B cell (primary cell): ENCODE measurements at regions not wholly inside any gene's neighbourhood (a gene's known extent, or its start where the extent isn't known, plus 50 kb on each side); places are given as distances from the start of the nearest gene placed in this dataset.

Experiments used
- ATAC-seq: fragments of 200-7000 bp; cut with Tn5 transposase; one replicate; pipeline ENCODE4 v1.10.0; 2021; ENCODE audit warnings: low read depth, mild to moderate bottlenecking, moderate number of reproducible peaks, moderate library complexity
- CTCF ChIA-PET: fragments of 350-600 bp; sonication (Branson Sonifier 250); formaldehyde crosslinking; loops from one replicate; lab custom pipeline; 2021; ENCODE audit warnings: antibody characterized with exemption, inconsistent platforms; lab: Charles Lee
- POLR2A ChIA-PET: fragments of 350-600 bp; sonication (Branson Sonifier 250); formaldehyde crosslinking; loops from one replicate; lab custom pipeline; 2021; ENCODE audit warnings: antibody characterized with exemption; lab: Charles Lee
- DNase-seq: peaks from one replicate; pipeline ENCODE4 v3.0.0; 2013
- H2AFZ ChIP-seq: 2 replicates; pipeline ENCODE4 v1.6.1; 2012; ENCODE audit warnings: mild to moderate bottlenecking, low read depth, low read length; ENCODE audit not compliant: insufficient read depth, poor library complexity, severe bottlenecking
- H3K27ac ChIP-seq, 2 donors: 1 replicate in 1 of 2; 2 replicates in 1 of 2; pipeline ENCODE4 v1.5.1; 2012 to 2013; ENCODE audit warnings: low read length in 2 of 2, mild to moderate bottlenecking in 2 of 2, moderate library complexity in 1 of 2
- H3K27me3 ChIP-seq, 4 experiments: fragments of 200-600 bp in 1 of 4; sonication (generic) in 1 of 4; replicated peaks in 1 of 4; 1 replicate in 2 of 4; 2 replicates in 2 of 4; pipeline versions ENCODE4 v1.6.1 to v1.7.0; 2013 to 2016; ENCODE audit warnings: low read length in 3 of 4, mild to moderate bottlenecking in 2 of 4, mixed read lengths in 1 of 4, moderate library complexity in 1 of 4; ENCODE audit not compliant: insufficient read depth in 4 of 4, control insufficient read depth in 3 of 4; ENCODE audit errors: control extremely low read depth in 1 of 4
- H3K36me3 ChIP-seq, 2 experiments: replicated peaks in 1 of 2; 1 replicate in 1 of 2; 2 replicates in 1 of 2; pipeline versions ENCODE4 v1.6.1 to v1.7.1; 2013; ENCODE audit warnings: low read length in 1 of 2; ENCODE audit not compliant: insufficient read depth in 2 of 2, control insufficient read depth in 1 of 2; ENCODE audit errors: control extremely low read depth in 1 of 2, extremely low read depth in 1 of 2
- H3K4me1 ChIP-seq, 2 donors: fragments of 200-600 bp in 1 of 2; sonication (generic) in 1 of 2; 1 replicate in 1 of 2; 2 replicates in 1 of 2; pipeline versions ENCODE4 v1.5.1 to v1.6.1; 2013 to 2017; ENCODE audit warnings: low read length in 2 of 2; ENCODE audit not compliant: control insufficient read depth in 2 of 2, insufficient read depth in 2 of 2
- H3K4me2 ChIP-seq: replicated peaks from 2 replicates; pipeline ENCODE3; 2012; ENCODE audit warnings: mild to moderate bottlenecking, low read depth, low read length; ENCODE audit not compliant: poor library complexity, severe bottlenecking
- H3K4me3 ChIP-seq, 5 experiments: fragments of 200-600 bp in 1 of 5; sonication (generic) in 1 of 5; 1 replicate in 3 of 5; 2 replicates in 2 of 5; pipeline versions ENCODE4 v1.5.1 to v1.7.0; 2011 to 2016; ENCODE audit warnings: low read length in 4 of 5, mild to moderate bottlenecking in 4 of 5, low read depth in 2 of 5, control low read depth in 1 of 5, moderate library complexity in 1 of 5; ENCODE audit not compliant: insufficient read depth in 1 of 5; ENCODE audit errors: control extremely low read depth in 1 of 5, extremely low read depth in 1 of 5
- H3K79me2 ChIP-seq: fragments of 200-600 bp; sonication (generic); one replicate; pipeline ENCODE4 v1.6.0; 2016; ENCODE audit warnings: low read length; ENCODE audit not compliant: control insufficient read depth, insufficient read depth
- H3K9ac ChIP-seq: fragments of 200-600 bp; sonication (generic); 2 replicates; pipeline ENCODE4 v1.6.1; 2017; ENCODE audit warnings: mild to moderate bottlenecking, low read length, moderate library complexity
- H3K9me3 ChIP-seq, 3 donors: one replicate each; pipeline versions ENCODE4 v1.6.1 to v1.7.1; 2013; ENCODE audit warnings: low read length in 2 of 3; ENCODE audit not compliant: control insufficient read depth in 2 of 3, insufficient read depth in 1 of 3; ENCODE audit errors: control extremely low read depth in 1 of 3
- H4K20me1 ChIP-seq: 2 replicates; pipeline ENCODE4 v1.6.0; 2012; ENCODE audit warnings: mild to moderate bottlenecking, low read length; ENCODE audit not compliant: insufficient read depth, control insufficient read depth, poor library complexity, severe bottlenecking
- H3K27ac Mint-ChIP-seq: one replicate; pipeline ENCODE4 v1.8.0; 2021; ENCODE audit warnings: mixed read lengths
- H3K27me3 Mint-ChIP-seq: one replicate; pipeline ENCODE4 v1.8.0; 2021; ENCODE audit warnings: mixed read lengths
- H3K4me1 Mint-ChIP-seq: one replicate; pipeline ENCODE4 v1.8.0; 2021; ENCODE audit warnings: mixed read lengths
- H3K4me3 Mint-ChIP-seq: one replicate; pipeline ENCODE4 v1.8.0; 2021; ENCODE audit warnings: mixed read lengths
- H3K9me3 Mint-ChIP-seq: one replicate; pipeline ENCODE4 v1.8.0; 2022; ENCODE audit warnings: mixed read lengths; ENCODE audit not compliant: insufficient read depth
- CTCF ChIP-seq: fragments of 200-600 bp; IDR thresholded peaks from one replicate; pipeline ENCODE4 v1.8.0; 2022; ENCODE audit warnings: antibody characterized with exemption, mild to moderate bottlenecking
- EZH2 ChIP-seq: IDR thresholded peaks from 2 replicates; pipeline ENCODE4 v1.6.1; 2012; ENCODE audit warnings: borderline replicate concordance, low read depth, mild to moderate bottlenecking, moderate library complexity, low read length; ENCODE audit not compliant: insufficient read depth, poor library complexity, severe bottlenecking
- WGBS: methylation state at CpG from one replicate; pipeline ENCODE4 v1.1.5; 2013; ENCODE audit warnings: missing lambda C conversion rate; ENCODE audit not compliant: insufficient coverage; 5-methylcytosine and 5-hydroxymethylcytosine counted together
- intact Hi-C: fragments of 100-400 bp; cut with micrococcal nuclease; formaldehyde crosslinking; loops from one replicate; pipeline ENCODE4 v1.10.0; 2022

- Mint-ChIP-seq H3K9me3 (no peaks in the 10 kb centered on the region), H3K4me3 (no peak overlapping the region), H3K27me3 (peaks cover 15% of the 10 kb centered on the region), H3K27ac (no peak overlapping the region), H3K4me1 (no peaks in the 10 kb centered on the region)
- intact Hi-C loops = no loop called here
- ChIA-PET POLR2A (no interaction called here), CTCF (no interaction called here)
- no peak overlapping the region for H2AFZ ChIP-seq
- H3K27me3 ChIP-seq = peaks cover 0 to 8% (median 0%) of the 10 kb centered on the region in 4 experiments
- H3K79me2 ChIP-seq = no peaks in the 10 kb centered on the region
- no peak overlapping the region for H3K27ac ChIP-seq
- DNase-seq = no peak
- 89% methylated on average over 2 of the region's 5 CpGs for WGBS
- H3K9ac ChIP-seq = no peak overlapping the region
- H4K20me1 ChIP-seq = no peaks in the 10 kb centered on the region
- H3K4me1 ChIP-seq = no peaks in the 10 kb centered on the region
- TF ChIP-seq CTCF (no peak), EZH2 (no peak)
- H3K9me3 ChIP-seq = peaks cover 0 to 3% (median 0%) of the 10 kb centered on the region in 3 donors
- H3K36me3 ChIP-seq = no peaks in the 10 kb centered on the region
- H3K4me3 ChIP-seq = no peak overlapping the region
- H3K4me2 ChIP-seq = no peak overlapping the region
- no peak for ATAC-seq
Measured at GRCh38 chr20:48211847-48212246, 426.6 kb upstream of the SULF2 start.

GRCh38 chr20:48211238-48211637 is 426.0 kb upstream of the SULF2 start:
- no CpG with 5 or more reads among the region's 3 CpGs for WGBS
- no peak for TF ChIP-seq EZH2
- TF ChIP-seq CTCF = no peak
- no peaks in the 10 kb centered on the region for H3K9me3 Mint-ChIP-seq
- no peak overlapping the region for H2AFZ ChIP-seq
- DNase-seq (no peak), ATAC-seq (no peak)
- H3K4me1 Mint-ChIP-seq = no peaks in the 10 kb centered on the region
- peaks cover 15% of the 10 kb centered on the region for H3K27me3 Mint-ChIP-seq
- H4K20me1 ChIP-seq = no peaks in the 10 kb centered on the region
- no peak overlapping the region for H3K4me3 ChIP-seq
- no peaks in the 10 kb centered on the region for H3K79me2 ChIP-seq
- no peak overlapping the region for H3K27ac Mint-ChIP-seq
- H3K4me1 ChIP-seq = no peaks in the 10 kb centered on the region
- H3K4me2 ChIP-seq = no peak overlapping the region
- H3K4me3 Mint-ChIP-seq = no peak overlapping the region
- H3K9me3 ChIP-seq = peaks cover 0 to 3% (median 0%) of the 10 kb centered on the region in 3 donors
- H3K27ac ChIP-seq = no peak overlapping the region
- POLR2A ChIA-PET = no interaction called here
- CTCF ChIA-PET = no interaction called here
- peaks cover 0 to 8% (median 0%) of the 10 kb centered on the region in 4 experiments for H3K27me3 ChIP-seq
- no peaks in the 10 kb centered on the region for H3K36me3 ChIP-seq
- no peak overlapping the region for H3K9ac ChIP-seq
- intact Hi-C loops = no loop called here
